NCI-H2171 treated with DMSO at 0.1 percent for 48 hours (cell line): ENCODE measurements at regions not wholly inside any gene's neighbourhood (a gene's known extent, or its start where the extent isn't known, plus 50 kb on each side); places are given as distances from the start of the nearest gene placed in this dataset.
"Not testable (repeated sequence)": the region's sequence is repeated elsewhere in the genome, so short reads cannot be mapped to it uniquely, and the experiment has no call there.

Source experiments
- DNase-seq: peaks from one replicate; lab custom pipeline; 2025; lab: John Stamatoyannopoulos, UW

DNA sequence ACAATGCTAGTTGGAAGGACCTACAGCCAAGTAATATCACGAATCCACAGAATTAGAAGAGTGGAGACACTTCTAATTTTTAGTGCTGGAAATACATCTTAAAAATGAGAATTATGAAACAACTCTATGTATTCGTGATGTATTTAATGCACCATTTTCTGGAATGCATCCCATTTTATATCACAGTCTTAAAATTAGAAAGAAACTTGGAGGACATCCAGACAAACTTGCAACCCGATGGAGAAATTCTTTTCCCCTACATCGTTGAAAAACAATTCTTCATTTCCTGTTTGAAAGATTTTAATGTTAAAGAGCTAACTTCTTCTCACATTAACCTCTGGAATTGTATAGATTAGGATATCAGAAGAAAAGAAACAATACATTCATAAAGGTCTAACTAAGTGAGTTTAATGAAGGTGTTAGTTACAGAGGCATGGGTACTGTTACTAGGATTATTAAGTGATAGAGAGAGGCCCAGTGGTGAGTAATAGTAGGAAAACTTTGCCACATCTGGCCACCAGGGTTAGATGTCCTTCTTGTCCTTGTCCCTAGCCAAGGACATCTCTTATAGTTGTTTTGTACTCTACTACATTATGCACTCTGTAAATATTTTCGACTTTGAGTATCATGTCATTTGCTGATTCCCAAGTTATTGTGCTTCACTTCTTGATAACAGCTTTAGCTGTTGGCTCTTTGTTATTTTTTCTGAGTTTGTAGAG is 502.4 kb upstream of the PTCHD4 start:
- DNase-seq: no peak

- DNase-seq: no peak
Measured at GRCh38 chr6:48611332-48611731, 500.3 kb upstream of the PTCHD4 start.

DNA sequence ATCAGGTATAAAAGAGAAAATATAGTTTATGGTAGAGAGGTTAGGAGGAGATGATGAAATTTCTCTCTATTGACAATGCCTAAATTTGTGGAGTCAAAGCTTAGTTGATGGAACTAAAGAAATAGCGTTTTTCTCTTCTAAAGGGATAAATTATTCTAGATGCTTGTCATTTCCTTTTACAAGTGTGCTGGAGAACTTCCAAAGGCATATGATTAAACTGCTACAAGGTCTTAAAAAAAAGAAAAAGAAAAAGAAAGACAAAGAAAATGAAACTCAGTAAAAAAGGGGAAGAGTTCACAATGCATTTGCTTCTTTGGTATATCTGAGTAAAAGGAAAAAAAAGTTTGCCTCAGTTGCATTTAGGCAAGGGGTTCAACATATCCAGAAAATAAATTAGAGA is 499.8 kb upstream of the PTCHD4 start:
- no peak for DNase-seq

GRCh38 chr6:48606618-48607017 is 495.6 kb upstream of the PTCHD4 start:
- DNase-seq: no peak

DNA sequence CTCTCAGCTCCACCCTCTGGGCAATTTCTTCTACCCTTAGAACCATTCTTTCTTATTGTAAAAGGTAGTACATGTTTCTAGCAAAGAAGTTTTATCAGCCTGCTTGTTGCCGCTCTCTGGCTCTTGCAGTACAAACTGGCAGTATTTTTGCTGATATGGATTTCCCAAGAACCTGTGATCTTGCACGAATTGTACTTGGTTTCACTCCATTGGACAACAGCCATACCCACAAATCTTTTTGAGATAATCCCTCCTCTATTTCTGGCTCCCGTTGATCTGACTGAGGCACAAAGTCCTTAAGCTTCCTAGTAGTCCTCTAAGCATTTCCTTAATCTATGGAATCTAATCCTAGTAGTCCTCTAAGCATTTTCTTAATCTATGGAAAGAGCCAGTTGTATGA is 487.0 kb upstream of the PTCHD4 start:
- no peak for DNase-seq

DNA sequence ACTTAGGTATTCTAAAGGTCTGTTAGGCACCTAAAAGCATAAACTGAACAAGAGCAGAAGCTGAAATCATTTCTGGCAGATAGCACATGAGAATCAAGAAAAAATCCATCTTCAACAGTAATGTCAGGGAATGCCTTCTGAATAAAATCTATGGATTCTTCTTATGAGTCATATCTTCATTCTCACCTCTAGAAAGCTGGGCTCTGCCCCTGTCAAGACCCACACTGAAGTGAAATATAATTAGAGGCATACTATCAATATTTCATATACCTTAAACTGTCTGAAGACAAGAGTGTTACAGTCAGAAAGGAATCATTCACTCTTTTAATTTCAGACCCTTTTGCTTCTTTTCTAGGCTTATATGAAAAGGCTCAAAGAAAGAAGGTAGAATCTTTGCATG is 485.8 kb upstream of the PTCHD4 start:
- no peak for DNase-seq

DNA sequence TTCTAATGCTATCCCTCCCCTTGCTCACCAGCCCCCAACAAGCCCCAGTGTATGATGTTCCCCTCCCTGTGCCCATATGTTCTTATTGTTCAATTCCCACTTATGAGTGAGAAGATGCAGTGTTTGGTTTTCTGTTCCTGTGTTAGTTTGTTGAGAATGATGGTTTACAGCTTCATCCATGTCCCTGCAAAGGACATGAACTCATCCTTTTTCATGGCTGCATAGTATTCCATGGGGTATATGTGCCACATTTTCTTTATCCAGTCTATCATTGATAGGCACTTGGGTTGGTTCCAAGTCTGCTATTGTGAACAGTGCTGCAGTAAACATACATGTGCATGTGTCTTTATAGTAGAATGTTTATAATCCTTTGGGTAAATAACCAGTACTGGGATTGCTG is 480.2 kb upstream of the PTCHD4 start:
- not testable (repeated sequence) for DNase-seq

- DNase-seq: no peak
Measured at GRCh38 chr6:48584846-48585245, 473.8 kb upstream of the PTCHD4 start.

DNA sequence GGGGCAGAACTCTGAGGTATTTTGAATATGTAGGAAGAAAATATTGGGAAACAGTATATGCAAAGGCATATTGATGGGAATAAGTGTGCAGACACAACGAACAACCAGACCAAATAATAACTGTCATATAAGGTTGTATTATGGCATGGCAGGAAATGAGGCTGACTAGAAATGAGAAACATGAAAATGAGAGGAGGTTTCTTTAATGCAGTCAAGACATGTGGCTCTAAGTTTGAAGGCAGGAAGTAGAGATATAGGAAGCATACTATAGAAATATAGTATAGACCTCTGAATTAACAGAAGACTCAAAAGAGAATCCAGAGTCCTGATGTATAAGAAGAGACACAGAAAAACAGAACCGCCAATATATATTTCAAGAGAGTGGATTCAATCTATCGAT is 459.7 kb upstream of the PTCHD4 start:
- DNase-seq: no peak

GRCh38 chr6:48568856-48569255 is 457.9 kb upstream of the PTCHD4 start:
- no peak for DNase-seq

- no peak for DNase-seq
Measured at GRCh38 chr6:48567016-48567415, 456.0 kb upstream of the PTCHD4 start.

- no peak for DNase-seq
Measured at GRCh38 chr6:48564036-48564820, 453.2 kb upstream of the PTCHD4 start.

DNA sequence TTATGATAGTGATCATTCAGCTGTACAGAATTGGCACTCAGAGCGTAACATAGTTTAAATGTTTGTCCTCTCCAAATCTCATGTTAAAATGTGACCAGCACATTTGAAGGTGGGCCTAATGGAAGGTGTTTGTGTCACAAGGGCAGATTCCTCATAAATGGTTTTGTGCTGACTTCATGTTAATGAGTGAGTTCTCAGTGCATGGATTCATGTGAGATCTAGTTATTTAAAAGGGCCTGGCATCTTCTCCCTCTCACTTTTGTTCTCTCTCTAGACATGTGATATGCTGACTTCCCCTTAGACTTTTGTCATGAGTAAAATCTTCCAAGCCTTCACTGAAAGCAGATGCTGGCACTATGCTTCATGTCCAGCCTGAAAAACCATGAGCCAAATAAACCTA is 452.4 kb upstream of the PTCHD4 start:
- DNase-seq: no peak

- no peak for DNase-seq
Measured at GRCh38 chr6:48560408-48560807, 449.4 kb upstream of the PTCHD4 start.

DNA sequence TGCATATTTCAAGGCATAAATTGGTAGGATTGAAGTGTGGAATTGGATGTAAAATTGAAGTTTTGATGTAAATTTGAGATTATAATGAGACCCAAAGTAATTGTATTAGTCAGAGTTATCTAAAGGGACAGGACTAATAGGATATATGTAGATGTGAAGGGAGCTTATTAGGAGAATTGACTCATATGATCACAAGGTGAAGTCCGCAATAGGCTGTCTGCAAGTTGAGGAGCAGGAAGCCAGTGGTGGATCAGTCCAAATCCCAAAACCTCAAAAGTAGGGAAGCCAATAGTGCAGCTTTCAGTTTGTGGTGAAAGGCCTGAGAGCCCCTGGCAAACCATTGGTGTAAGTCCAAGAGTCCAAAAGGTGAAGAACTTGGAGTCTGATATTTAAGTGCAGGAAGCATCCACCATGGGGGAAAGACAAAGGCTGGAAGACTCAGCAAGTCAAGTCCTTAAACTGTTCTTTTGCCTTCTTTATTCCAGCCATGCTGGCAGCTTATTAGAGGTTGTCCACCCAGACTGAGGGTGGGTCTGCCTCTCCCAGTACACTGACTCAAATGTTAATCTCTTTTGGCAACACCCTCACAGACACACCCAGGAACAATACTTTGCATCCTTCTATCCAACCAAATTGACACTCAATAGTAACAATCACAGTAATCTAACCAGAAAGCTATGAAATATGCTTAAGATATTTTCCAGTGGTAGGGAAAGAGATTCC is 442.6 kb upstream of the PTCHD4 start:
- no peak for DNase-seq

GRCh38 chr6:48552905-48553304 is 441.9 kb upstream of the PTCHD4 start:
- DNase-seq: no peak

DNA sequence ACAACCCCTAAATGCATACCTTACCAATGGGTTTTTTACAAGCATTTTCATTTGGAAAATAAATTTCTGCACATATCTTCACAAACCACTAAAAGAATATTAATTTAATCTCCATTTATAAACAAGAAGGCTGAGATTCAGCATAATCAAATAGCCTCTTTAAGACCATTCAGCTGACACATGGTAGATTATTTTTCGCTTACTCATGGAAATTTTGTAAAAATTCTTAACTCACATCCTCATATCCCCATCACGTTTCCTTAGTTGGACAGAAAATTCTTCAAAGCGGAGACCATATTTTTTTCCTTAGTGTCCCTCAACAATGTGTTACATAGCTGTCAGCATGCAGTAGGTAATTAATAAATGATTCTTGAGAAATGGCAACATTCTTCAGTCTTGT is 439.6 kb upstream of the PTCHD4 start:
- DNase-seq: no peak

GRCh38 chr6:48542191-48542590 is 431.2 kb upstream of the PTCHD4 start:
- no peak for DNase-seq

- DNase-seq: no peak
Measured at GRCh38 chr6:48541649-48542048, 430.7 kb upstream of the PTCHD4 start.

DNA sequence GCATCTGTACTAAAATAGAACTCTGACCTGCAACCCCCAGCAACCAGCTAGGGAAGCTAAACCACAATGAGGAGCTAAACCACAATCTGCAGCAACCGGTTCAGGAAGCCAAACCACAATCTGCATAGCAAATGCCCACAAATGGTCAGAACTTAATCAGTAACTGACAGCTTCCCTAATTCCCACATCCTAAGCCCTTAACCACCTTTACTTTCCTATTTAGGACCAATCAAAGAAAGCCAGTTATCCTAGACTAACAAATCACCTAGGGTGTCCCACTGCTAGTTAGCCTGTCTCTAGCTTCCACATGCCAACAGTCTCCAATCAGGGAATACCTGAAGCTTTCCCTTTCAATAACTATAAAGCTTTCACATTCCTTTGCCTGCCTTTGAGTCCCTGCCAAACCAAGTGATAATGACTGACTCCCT is 424.6 kb upstream of the PTCHD4 start:
- no peak for DNase-seq

GRCh38 chr6:48530978-48531377 is 420.0 kb upstream of the PTCHD4 start:
- not testable (repeated sequence) for DNase-seq

DNA sequence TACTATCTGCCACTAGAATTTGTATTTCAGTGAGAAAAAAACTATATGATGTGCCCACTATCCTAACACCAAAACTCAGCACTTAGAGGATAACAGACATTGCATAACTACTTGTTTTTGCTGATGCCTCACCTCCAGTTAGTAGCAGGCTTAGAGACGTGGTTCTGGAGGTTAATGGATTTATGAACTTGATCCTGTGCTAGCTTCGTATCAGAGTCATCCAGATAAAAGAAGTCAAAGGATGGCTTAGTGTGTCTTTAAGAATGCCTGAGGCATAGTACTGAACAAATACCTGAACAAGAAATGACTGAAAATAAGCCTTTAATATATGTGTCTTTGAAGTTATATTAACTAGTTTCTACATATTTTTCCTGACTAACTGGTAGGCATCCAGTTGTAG is 414.9 kb upstream of the PTCHD4 start:
- DNase-seq: no peak

- no peak for DNase-seq
Measured at GRCh38 chr6:48520951-48521350, 410.0 kb upstream of the PTCHD4 start.
